Testis (tissue), 2 donors: ENCODE measurements at regions not wholly inside any gene's neighbourhood (a gene's known extent, or its start where the extent isn't known, plus 50 kb on each side); places are given as distances from the start of the nearest gene placed in this dataset.
"Not testable (repeated sequence)": the region's sequence is repeated elsewhere in the genome, so short reads cannot be mapped to it uniquely, and the experiment has no call there.

ENCODE experiments used
- CTCF ChIP-seq, 3 experiments: fragments of 450-650 bp in 2 of 3; fragments of 200-600 bp in 1 of 3; sonication (generic) in 1 of 3; IDR thresholded peaks; one replicate each; pipeline ENCODE4 v1.5.1; 2016 to 2019; ENCODE audit warnings: antibody characterized with exemption in 3 of 3, mild to moderate bottlenecking in 2 of 3, moderate library complexity in 1 of 3
- POLR2A ChIP-seq: fragments of 450-650 bp; IDR thresholded peaks from one replicate; pipeline ENCODE4 v1.6.1; 2017; ENCODE audit warnings: antibody characterized with exemption, mild to moderate bottlenecking, moderate library complexity

- not testable (repeated sequence) for TF ChIP-seq POLR2A; CTCF (IDR thresholded peaks at IDR 0.05)
Measured at GRCh38 chr10:38364073-38364472, 269.9 kb downstream of the ZNF37A start.
